HS-27A (cell line): ENCODE measurements at regions not wholly inside any gene's neighbourhood (a gene's known extent, or its start where the extent isn't known, plus 50 kb on each side); places are given as distances from the start of the nearest gene placed in this dataset.

ENCODE experiments used
- DNase-seq: peaks from one replicate; pipeline ENCODE4 v3.0.0-alpha.2; 2012; ENCODE audit warnings: low read depth, missing footprints

DNA sequence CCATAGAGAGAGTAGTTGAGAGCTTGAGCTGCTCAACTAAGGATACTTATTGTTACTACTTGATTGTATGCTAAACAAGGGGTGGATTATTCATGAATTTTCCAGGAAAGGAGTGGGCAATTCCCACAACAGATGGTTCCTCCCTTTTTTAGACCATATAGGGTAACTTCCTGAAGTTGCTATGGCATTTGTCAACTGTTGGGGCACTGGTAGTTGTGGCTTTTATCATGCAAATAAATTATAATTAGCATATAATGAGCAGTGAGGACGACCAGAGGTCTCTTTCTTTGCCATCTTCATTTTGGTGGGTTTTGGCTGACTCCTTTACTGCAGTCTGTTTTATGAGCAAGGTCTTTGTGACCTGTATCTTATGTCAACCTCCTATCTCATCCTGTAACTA lies 1403.5 kb upstream of the PABPC4L start:
- DNase-seq: no peak

GRCh38 chr4:135604531-135604930 lies 1402.9 kb upstream of the PABPC4L start:
- DNase-seq: no peak

- DNase-seq: no peak
Observed at GRCh38 chr4:135601351-135601750, 1399.8 kb upstream of the PABPC4L start.

- DNase-seq: no peak
Observed at GRCh38 chr4:135598151-135598550, 1396.6 kb upstream of the PABPC4L start.

DNA sequence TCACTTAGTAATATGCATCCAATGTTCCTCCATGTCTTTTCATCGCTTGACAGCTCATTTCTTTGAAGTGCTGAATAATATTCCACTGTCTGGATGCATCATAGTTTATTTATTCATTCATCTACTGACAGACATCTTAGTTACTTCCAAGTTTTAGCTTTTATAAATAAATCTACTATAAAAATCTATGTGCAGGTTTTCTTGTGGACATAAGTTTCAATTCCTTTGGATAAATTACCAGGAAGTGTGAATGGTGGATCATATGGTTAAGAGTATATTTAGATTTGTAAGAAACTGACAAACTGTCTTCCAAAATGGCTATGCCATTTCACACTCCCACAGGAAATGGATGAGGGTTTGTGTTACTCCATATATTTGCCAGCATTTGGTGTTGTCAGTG lies 1392.9 kb upstream of the PABPC4L start:
- no peak for DNase-seq

DNA sequence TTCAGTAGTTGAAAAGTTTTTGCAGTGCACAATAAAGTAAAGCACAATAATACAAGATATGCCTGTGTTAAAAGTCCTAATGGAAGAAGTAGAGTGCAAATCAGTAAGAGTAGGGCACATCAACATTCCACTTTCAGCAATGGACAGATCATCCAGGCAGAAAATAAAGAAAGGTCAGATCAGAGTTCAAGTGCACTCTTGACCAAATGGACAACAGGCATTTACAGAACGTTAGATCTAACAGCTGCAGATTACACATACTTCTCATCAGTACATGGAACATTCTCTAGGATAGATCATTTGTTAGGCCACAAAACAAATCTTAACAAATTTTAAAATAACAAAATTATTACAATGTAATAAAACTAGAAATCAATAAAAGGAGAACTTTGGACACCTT lies 1373.5 kb upstream of the PABPC4L start:
- DNase-seq: no peak

GRCh38 chr4:135573251-135573650 lies 1371.7 kb upstream of the PABPC4L start:
- no peak for DNase-seq

GRCh38 chr4:135564090-135564489 lies 1362.5 kb upstream of the PABPC4L start:
- DNase-seq: no peak

GRCh38 chr4:135553213-135553612 lies 1351.6 kb upstream of the PABPC4L start:
- DNase-seq: no peak

- DNase-seq: no peak
Observed at GRCh38 chr4:135552131-135552530, 1350.5 kb upstream of the PABPC4L start.

GRCh38 chr4:135548711-135549110 lies 1347.1 kb upstream of the PABPC4L start:
- no peak for DNase-seq

GRCh38 chr4:135545616-135546317 lies 1344.2 kb upstream of the PABPC4L start:
- no peak for DNase-seq

- DNase-seq: no peak
Observed at GRCh38 chr4:135538698-135539097, 1337.1 kb upstream of the PABPC4L start.

GRCh38 chr4:135533053-135533452 lies 1331.5 kb upstream of the PABPC4L start:
- no peak for DNase-seq

GRCh38 chr4:135532132-135532531 lies 1330.5 kb upstream of the PABPC4L start:
- no peak for DNase-seq

DNA sequence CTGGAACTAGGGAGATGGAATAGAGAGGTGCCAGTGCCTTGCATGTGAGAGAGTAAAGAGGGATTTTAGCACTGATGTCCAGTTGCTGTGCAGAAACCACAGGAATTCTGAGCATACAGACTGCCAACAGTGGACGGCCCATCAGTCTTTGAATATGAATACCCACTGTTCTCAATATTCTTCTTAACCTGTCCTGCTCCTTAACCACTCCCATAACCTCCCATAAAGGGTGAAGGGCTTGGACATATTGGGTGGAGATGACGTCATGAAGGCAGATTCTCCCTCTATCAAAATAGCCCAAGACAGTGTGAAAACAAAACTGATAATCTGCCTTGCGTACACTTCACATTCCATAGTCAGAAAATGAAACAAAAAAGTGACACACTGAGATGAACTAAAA lies 1313.7 kb upstream of the PABPC4L start:
- DNase-seq: peak; percentile 20

- DNase-seq: no peak
Observed at GRCh38 chr4:135510582-135510981, 1309.0 kb upstream of the PABPC4L start.

GRCh38 chr4:135508006-135508714 lies 1306.6 kb upstream of the PABPC4L start:
- peak; percentile 87 for DNase-seq

DNA sequence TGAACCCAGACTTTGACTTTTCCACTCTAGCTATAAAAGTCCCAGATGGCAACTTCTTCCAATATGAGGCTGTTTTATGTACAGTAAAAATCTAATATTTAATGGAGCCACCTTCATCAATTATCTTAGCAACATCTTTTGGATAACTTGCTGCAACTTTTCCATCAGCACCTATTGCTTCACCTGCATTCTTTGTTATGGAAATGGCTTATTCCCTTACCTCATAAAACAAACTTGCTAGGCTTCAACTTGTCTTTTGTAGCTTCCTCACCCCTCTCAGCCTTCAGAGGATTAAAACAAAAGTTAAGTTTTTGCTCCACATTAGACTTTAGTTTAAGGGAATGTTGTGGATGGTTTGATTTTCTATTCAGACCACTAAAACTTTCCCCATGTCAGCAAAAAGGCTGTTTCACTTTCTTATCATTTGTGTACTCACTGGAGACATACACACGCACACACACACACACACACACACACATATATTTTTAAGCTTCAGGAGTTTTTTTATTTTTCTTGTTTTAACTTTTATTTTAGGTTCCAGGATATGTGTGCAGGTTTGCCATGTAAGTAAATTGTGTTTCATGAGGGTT lies 1296.1 kb upstream of the PABPC4L start:
- no peak for DNase-seq

GRCh38 chr4:135492439-135492838 lies 1290.8 kb upstream of the PABPC4L start:
- no peak for DNase-seq

GRCh38 chr4:135485371-135485770 lies 1283.8 kb upstream of the PABPC4L start:
- no peak for DNase-seq

DNA sequence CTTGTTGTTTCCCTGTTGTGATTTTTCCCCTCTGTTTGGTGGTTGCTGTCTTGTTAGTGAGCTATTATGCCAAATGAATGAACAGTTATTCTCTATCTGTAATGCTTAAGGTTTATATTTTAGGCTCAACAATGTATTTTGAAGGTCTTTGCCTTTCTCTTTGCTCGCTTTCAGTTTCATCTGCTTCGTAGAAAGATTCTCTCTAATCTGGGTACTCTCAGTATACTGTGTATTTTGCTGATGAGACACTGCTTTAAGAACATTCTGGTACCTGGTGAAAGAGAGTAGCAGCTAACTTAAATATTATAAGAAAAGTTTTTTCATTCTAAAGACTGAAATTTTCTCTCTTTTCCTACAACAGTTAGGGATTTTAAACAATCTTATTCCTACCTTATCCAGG lies 1274.7 kb upstream of the PABPC4L start:
- no peak for DNase-seq

DNA sequence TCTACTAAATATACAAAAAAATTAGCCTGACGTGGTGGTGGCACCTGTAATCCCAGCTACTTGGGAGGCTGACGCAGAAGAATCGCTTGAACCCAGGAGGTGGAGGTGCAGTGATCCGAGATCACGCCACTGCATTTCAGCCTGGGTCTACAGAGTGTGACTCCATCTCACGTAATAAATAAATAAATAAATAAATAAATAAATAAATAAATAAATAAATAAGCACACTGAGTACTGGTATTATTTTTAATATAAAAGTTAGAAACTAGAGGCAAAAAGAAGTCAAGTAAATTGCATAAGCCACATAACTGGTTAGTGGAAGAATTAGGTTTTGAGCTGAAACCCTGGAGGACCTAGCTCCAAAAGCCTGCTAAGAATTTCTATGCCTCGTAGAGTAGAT lies 1262.7 kb upstream of the PABPC4L start:
- no peak for DNase-seq
